MM.1S (cell line): ENCODE measurements at regions not wholly inside any gene's neighbourhood (a gene's known extent, or its start where the extent isn't known, plus 50 kb on each side); places are given as distances from the start of the nearest gene placed in this dataset.

Experiments used
- EZH2 ChIP-seq: fragments of 300-600 bp; sonication (generic); optimal IDR thresholded peaks from 2 replicates; pipeline ENCODE3; 2017; ENCODE audit warnings: low read depth, mild to moderate bottlenecking, antibody characterized with exemption, low read length, mixed read lengths
- TF ChIP-seq, protein P1 (sequence below): fragments of 300-600 bp; sonication (generic); IDR thresholded peaks from 2 replicates; pipeline ENCODE4 v1.5.1; 2016; ENCODE audit warnings: antibody characterized with exemption, low read length, mixed read lengths

DNA sequence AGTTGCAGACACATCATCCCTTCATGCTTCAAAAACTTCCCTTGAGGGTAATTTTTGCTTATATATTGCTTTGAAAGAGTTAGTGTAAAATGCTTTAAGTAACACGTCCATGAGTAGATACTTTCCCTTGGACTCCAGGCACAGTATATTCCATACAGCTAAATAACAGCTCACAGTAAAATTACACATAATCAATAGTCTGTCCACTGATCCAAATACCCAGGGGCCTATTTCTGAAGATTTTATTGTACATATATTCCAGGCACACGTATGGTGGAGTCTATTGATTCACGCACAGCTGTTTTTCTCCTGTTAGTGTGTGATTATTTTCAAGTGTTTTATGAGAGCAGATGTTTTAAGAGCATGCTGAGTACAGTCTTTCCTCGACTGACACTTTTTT is 223.7 kb upstream of the GRAMD2B start:
- no peak for TF ChIP-seq EZH2
- TF ChIP-seq, protein P1, sequence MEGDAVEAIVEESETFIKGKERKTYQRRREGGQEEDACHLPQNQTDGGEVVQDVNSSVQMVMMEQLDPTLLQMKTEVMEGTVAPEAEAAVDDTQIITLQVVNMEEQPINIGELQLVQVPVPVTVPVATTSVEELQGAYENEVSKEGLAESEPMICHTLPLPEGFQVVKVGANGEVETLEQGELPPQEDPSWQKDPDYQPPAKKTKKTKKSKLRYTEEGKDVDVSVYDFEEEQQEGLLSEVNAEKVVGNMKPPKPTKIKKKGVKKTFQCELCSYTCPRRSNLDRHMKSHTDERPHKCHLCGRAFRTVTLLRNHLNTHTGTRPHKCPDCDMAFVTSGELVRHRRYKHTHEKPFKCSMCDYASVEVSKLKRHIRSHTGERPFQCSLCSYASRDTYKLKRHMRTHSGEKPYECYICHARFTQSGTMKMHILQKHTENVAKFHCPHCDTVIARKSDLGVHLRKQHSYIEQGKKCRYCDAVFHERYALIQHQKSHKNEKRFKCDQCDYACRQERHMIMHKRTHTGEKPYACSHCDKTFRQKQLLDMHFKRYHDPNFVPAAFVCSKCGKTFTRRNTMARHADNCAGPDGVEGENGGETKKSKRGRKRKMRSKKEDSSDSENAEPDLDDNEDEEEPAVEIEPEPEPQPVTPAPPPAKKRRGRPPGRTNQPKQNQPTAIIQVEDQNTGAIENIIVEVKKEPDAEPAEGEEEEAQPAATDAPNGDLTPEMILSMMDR: no peak
